Hypothalamus (tissue), 51 donors: ENCODE measurements at regions not wholly inside any gene's neighbourhood (a gene's known extent, or its start where the extent isn't known, plus 50 kb on each side); places are given as distances from the start of the nearest gene placed in this dataset.

ENCODE experiments used
- DNase-seq, 51 donors: peaks; one replicate each; lab custom pipeline; 2025; lab: John Stamatoyannopoulos, UW

- no peak for DNase-seq
Measured at GRCh38 chr2:147232225-147232669, 612.6 kb upstream of the ACVR2A start.

- DNase-seq = no peak
Measured at GRCh38 chr2:147231607-147232006, 613.2 kb upstream of the ACVR2A start.

GRCh38 chr2:147231081-147231480 is 613.7 kb upstream of the ACVR2A start:
- DNase-seq = no peak

GRCh38 chr2:147227313-147227712 is 617.5 kb upstream of the ACVR2A start:
- DNase-seq = no peak

- DNase-seq = no peak
Measured at GRCh38 chr2:147224070-147224469, 620.8 kb upstream of the ACVR2A start.

- no peak for DNase-seq
Measured at GRCh38 chr2:147223553-147224060, 621.2 kb upstream of the ACVR2A start.

GRCh38 chr2:147223119-147223518 is 621.7 kb upstream of the ACVR2A start:
- DNase-seq = no peak

GRCh38 chr2:147222506-147222905 is 622.3 kb upstream of the ACVR2A start:
- no peak for DNase-seq

- no peak for DNase-seq
Measured at GRCh38 chr2:147214914-147215313, 629.9 kb upstream of the ACVR2A start.

GRCh38 chr2:147211484-147211883 is 633.3 kb upstream of the ACVR2A start:
- no peak for DNase-seq

GRCh38 chr2:147204102-147204501 is 640.7 kb upstream of the ACVR2A start:
- no peak for DNase-seq

GRCh38 chr2:147198651-147199171 is 646.1 kb upstream of the ACVR2A start:
- DNase-seq = peak in 4 of 51 donors; percentile 1 to 24 (median 4)

- DNase-seq = no peak
Measured at GRCh38 chr2:147197754-147198483, 646.9 kb upstream of the ACVR2A start.

- DNase-seq = no peak
Measured at GRCh38 chr2:147182260-147182659, 662.6 kb upstream of the ACVR2A start.

GRCh38 chr2:147181351-147182029 is 663.3 kb upstream of the ACVR2A start:
- no peak for DNase-seq

GRCh38 chr2:147177071-147177857 is 667.6 kb upstream of the ACVR2A start:
- no peak for DNase-seq

GRCh38 chr2:147174824-147175254 is 670.0 kb upstream of the ACVR2A start:
- DNase-seq = no peak

- no peak for DNase-seq
Measured at GRCh38 chr2:147173798-147174197, 671.0 kb upstream of the ACVR2A start.

- DNase-seq = no peak
Measured at GRCh38 chr2:147173189-147173581, 671.6 kb upstream of the ACVR2A start.

- peak in 11 of 51 donors; percentile 2 to 46 (median 8) for DNase-seq
Measured at GRCh38 chr2:147172493-147173188, 672.2 kb upstream of the ACVR2A start.
